ENCODE measurements at regions not wholly inside any gene's neighbourhood (a gene's known extent, or its start where the extent isn't known, plus 50 kb on each side); places are given as distances from the start of the nearest gene placed in this dataset.

DNA sequence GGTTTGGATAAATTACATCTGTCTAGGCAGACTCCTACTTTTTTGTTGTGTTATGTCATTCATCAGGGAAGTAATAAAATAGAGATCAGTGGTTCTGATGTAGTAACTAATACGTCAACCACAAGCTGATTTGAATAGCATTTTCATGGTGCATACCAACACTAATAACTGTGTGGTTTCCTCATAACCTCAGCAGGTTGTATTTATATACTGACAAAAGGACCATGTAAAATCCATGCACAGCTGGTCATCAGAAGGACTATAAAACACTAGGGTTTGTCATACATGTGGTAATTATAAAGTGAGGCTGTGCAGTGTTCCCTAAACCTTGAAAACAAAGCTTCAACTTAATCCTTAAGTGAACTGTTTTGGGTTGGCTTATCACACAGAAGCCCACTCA, 216.8 kb upstream of the RBMS3 start:
- TF ChIP-seq, protein P1, sequence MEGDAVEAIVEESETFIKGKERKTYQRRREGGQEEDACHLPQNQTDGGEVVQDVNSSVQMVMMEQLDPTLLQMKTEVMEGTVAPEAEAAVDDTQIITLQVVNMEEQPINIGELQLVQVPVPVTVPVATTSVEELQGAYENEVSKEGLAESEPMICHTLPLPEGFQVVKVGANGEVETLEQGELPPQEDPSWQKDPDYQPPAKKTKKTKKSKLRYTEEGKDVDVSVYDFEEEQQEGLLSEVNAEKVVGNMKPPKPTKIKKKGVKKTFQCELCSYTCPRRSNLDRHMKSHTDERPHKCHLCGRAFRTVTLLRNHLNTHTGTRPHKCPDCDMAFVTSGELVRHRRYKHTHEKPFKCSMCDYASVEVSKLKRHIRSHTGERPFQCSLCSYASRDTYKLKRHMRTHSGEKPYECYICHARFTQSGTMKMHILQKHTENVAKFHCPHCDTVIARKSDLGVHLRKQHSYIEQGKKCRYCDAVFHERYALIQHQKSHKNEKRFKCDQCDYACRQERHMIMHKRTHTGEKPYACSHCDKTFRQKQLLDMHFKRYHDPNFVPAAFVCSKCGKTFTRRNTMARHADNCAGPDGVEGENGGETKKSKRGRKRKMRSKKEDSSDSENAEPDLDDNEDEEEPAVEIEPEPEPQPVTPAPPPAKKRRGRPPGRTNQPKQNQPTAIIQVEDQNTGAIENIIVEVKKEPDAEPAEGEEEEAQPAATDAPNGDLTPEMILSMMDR (IDR thresholded peaks at IDR 0.05; ENCODE audit: control extremely low read depth in 1 of 3, insufficient read depth in 1 of 3, low read depth in 1 of 3, low read length in 3 of 3), result no peak
- TF ChIP-seq, protein P2, sequence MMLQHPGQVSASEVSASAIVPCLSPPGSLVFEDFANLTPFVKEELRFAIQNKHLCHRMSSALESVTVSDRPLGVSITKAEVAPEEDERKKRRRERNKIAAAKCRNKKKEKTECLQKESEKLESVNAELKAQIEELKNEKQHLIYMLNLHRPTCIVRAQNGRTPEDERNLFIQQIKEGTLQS (IDR thresholded peaks at IDR 0.05; ENCODE audit: insufficient read depth, low read depth, low read length), result no peak
- TF ChIP-seq RFX5 (IDR thresholded peaks at IDR 0.05; ENCODE audit: borderline replicate concordance, low read depth, low read length) (no peak), CHD2 (IDR thresholded peaks at IDR 0.05; ENCODE audit: low read length) (no peak), JUND (IDR thresholded peaks at IDR 0.05; ENCODE audit: low read length) (no peak), SP1 (IDR thresholded peaks at IDR 0.05; ENCODE audit: low read depth, low read length) (no peak)

Data from H1 (cell line).